ENCODE measurements at regions not wholly inside any gene's neighbourhood (a gene's known extent, or its start where the extent isn't known, plus 50 kb on each side); places are given as distances from the start of the nearest gene placed in this dataset.

DNA sequence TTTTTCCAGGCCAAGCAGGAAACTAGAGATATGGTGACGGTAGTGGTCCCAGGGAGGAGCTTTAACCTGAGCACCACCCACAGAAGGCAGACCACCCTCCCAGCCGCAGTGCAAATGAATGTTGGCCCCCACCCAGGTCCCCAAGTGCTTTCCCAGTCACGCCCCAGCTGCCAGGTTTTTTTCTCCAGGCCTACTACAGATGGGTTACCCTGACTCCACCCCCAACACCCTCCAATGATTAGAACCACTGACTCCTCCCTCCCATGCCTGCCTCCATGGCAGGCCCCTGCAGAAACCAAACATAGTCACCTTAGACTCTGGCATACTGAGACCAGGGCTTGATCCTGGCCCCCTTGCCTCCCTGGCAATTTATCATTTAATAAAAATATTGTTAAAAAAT lies 58.7 kb upstream of the CHST1 start:
- TF ChIP-seq POLR2A (IDR thresholded peaks at IDR 0.05) (no peak), POLR2AphosphoS5 (IDR thresholded peaks at IDR 0.05) (no peak)
- TF ChIP-seq, protein P1, sequence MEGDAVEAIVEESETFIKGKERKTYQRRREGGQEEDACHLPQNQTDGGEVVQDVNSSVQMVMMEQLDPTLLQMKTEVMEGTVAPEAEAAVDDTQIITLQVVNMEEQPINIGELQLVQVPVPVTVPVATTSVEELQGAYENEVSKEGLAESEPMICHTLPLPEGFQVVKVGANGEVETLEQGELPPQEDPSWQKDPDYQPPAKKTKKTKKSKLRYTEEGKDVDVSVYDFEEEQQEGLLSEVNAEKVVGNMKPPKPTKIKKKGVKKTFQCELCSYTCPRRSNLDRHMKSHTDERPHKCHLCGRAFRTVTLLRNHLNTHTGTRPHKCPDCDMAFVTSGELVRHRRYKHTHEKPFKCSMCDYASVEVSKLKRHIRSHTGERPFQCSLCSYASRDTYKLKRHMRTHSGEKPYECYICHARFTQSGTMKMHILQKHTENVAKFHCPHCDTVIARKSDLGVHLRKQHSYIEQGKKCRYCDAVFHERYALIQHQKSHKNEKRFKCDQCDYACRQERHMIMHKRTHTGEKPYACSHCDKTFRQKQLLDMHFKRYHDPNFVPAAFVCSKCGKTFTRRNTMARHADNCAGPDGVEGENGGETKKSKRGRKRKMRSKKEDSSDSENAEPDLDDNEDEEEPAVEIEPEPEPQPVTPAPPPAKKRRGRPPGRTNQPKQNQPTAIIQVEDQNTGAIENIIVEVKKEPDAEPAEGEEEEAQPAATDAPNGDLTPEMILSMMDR (IDR thresholded peaks at IDR 0.05), result no peak
